EL (cell line): ENCODE measurements at regions not wholly inside any gene's neighbourhood (a gene's known extent, or its start where the extent isn't known, plus 50 kb on each side); places are given as distances from the start of the nearest gene placed in this dataset.

Experiments used
- DNase-seq: peaks from one replicate; pipeline ENCODE4 v3.0.0-alpha.2; 2016

- DNase-seq, result no peak
Observed at GRCh38 chr6:21891080-21891479, 297.5 kb downstream of the SOX4 start.

- no peak for DNase-seq
Observed at GRCh38 chr6:21893793-21894192, 300.2 kb downstream of the SOX4 start.

GRCh38 chr6:21895555-21895954 lies 302.0 kb downstream of the SOX4 start:
- DNase-seq, result no peak

- peak; percentile 79 for DNase-seq
Observed at GRCh38 chr6:21898107-21898796, 304.7 kb downstream of the SOX4 start.

GRCh38 chr6:21899708-21900107 lies 306.2 kb downstream of the SOX4 start:
- no peak for DNase-seq

- DNase-seq, result peak; percentile 53
Observed at GRCh38 chr6:21900730-21901129, 307.2 kb downstream of the SOX4 start.

- no peak for DNase-seq
Observed at GRCh38 chr6:21902628-21903169, 309.1 kb downstream of the SOX4 start.

GRCh38 chr6:21905531-21905930 lies 312.0 kb downstream of the SOX4 start:
- DNase-seq, result no peak

- no peak for DNase-seq
Observed at GRCh38 chr6:21906826-21907225, 313.3 kb downstream of the SOX4 start.

GRCh38 chr6:21907291-21907690 lies 313.7 kb downstream of the SOX4 start:
- DNase-seq, result no peak

- no peak for DNase-seq
Observed at GRCh38 chr6:21908161-21908848, 314.8 kb downstream of the SOX4 start.

GRCh38 chr6:21909321-21909720 lies 315.8 kb downstream of the SOX4 start:
- DNase-seq, result no peak

GRCh38 chr6:21911208-21911607 lies 317.7 kb downstream of the SOX4 start:
- no peak for DNase-seq

GRCh38 chr6:21912151-21912832 lies 318.7 kb downstream of the SOX4 start:
- no peak for DNase-seq

GRCh38 chr6:21914121-21914973 lies 320.8 kb downstream of the SOX4 start:
- peak; percentile 15 for DNase-seq

- peak; percentile 66 for DNase-seq
Observed at GRCh38 chr6:21915707-21916260, 322.2 kb downstream of the SOX4 start.

GRCh38 chr6:21918041-21918440 lies 324.5 kb downstream of the SOX4 start:
- DNase-seq, result no peak

GRCh38 chr6:21918666-21919065 lies 325.1 kb downstream of the SOX4 start:
- no peak for DNase-seq

- peak; percentile 63 for DNase-seq
Observed at GRCh38 chr6:21922086-21922485, 328.5 kb downstream of the SOX4 start.

GRCh38 chr6:21924002-21924401 lies 330.5 kb downstream of the SOX4 start:
- no peak for DNase-seq

- DNase-seq, result no peak
Observed at GRCh38 chr6:21928827-21929226, 335.3 kb downstream of the SOX4 start.

- peak; percentile 51 for DNase-seq
Observed at GRCh38 chr6:21931641-21932335, 338.2 kb downstream of the SOX4 start.
